ENCODE measurements at regions not wholly inside any gene's neighbourhood (a gene's known extent, or its start where the extent isn't known, plus 50 kb on each side); places are given as distances from the start of the nearest gene placed in this dataset.

GRCh38 chr13:99819967-99820366 is 151.6 kb downstream of the ZIC5 start:
- no peak for DNase-seq

DNA sequence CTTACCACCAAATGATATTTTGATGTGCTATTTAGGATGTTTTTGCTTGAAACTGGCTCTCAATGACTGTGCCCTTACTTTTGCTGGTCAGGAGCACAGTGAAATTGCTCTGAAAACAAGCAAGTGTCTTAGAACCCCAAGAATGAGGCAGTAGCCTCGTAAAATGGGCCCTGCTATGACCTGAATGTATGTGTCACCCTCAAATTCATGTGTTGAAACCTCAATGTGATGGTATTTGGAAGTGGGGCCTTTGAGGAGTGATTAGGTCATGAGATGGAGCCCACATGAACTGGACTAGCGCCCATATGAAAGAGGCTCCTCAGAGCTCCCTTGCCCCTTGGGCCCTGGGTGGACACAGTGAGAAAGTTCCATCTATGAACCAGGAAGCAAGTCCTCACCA is 155.2 kb downstream of the ZIC5 start:
- no peak for DNase-seq

DNA sequence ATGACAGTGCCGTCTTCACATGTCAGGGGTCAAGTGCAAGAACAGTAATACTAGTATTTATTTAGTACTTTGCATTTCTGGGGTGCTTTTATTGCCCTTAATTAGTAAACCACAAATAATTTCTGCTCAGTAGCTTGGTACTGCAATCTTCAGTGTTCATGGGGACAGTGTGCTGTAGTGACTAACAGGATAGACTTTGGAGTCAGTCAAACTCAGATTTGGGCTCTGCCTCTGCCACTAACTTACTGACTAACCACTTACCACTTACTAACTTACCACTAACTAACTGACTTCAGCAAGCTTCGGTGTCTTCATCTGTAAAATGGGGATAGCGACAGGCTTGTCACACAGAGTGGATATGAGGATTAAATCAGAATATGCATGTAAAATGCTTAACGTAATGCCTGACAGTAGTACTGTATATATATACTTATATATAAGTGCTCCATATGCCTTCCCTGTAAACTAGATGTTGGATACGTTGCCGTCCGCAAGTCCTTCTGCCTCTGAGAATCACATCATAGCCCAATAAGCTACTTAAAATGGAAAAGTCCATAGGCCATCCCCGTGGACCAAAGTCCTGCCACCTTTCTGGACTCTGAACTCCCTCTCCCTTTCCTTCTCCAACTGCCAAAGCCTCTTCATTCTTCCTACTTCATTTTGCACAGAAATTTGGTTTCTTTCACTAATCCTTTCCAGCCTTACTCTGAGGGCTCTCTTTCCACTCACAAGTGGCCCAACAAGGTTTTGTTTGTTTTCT is 158.1 kb downstream of the ZIC5 start:
- DNase-seq, result no peak

- no peak for DNase-seq
Measured at GRCh38 chr13:99812625-99813024, 158.9 kb downstream of the ZIC5 start.

DNA sequence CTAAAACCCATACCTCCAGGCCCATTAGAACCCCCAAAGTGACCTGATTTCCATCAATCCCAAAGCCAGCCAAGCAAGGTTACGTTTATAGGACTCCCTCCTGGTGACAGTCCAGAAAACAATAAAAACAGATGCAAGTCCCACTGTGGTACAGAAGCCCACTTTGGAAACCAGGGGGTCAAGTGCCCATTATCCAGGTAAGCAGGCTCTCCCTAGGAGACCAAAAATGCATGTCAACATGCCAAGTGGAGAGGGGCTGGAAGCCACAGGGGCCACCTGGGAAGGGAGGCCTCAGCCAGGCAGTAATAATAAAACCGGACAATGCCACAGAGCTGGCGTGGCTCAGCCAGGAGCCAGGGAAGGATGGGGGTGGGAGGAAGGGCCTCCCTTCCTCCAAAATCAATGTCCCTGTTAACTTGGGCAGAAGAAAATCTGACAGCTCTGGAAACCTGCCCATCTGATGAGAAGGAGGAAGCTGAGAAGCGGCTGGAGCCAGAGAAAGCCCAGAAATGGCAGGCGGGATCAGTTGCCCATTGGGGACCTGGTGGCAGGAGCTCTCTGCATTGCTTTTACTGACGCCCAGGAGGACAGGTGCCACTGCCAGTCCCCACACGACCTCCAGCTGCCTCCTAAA is 160.4 kb downstream of the ZIC5 start:
- DNase-seq, result no peak

GRCh38 chr13:99809926-99810325 is 161.6 kb downstream of the ZIC5 start:
- DNase-seq, result no peak

GRCh38 chr13:99809496-99809895 is 162.1 kb downstream of the ZIC5 start:
- DNase-seq, result no peak

GRCh38 chr13:99808786-99809185 is 162.8 kb downstream of the ZIC5 start:
- DNase-seq, result no peak

DNA sequence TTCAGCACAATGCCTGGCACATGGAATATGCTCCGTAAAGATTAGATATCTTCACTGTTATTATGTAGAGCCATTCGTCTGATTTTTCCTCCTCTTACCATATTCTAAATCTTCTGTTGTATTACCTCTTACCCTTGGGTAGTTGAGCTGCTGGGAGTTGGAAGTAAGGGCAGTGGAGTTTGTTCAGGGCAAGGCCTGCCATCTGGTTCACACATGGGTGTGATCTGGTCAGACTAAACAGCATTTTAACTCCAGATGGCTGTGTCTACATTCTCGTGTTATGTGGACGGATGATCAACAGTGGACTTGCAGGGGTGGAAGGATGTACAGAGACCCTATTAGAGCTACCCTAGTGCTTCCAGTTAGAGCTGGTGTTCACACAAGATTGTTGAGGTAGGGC is 164.9 kb downstream of the ZIC5 start:
- no peak for DNase-seq

DNA sequence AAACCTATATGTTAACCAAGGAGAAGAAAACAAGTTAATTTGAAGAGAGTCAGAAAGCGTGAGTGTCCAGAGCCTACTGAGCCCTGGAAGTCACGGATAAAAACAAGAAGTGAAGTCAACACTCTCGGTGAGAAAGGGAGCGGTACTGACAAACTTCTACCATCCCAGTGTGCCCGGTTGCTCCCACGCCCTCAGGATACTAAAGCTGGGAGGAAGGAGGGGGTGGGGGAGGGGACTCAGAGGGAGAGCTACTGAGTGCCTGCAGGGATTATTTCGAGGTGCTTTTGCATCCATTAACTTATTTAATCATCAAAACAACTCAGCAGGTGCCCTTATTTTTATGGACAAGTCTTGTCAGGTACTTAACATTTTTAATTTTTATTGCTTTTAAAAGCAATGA is 166.2 kb downstream of the ZIC5 start:
- DNase-seq, result no peak

GRCh38 chr13:99803141-99803540 is 168.4 kb downstream of the ZIC5 start:
- no peak for DNase-seq

DNA sequence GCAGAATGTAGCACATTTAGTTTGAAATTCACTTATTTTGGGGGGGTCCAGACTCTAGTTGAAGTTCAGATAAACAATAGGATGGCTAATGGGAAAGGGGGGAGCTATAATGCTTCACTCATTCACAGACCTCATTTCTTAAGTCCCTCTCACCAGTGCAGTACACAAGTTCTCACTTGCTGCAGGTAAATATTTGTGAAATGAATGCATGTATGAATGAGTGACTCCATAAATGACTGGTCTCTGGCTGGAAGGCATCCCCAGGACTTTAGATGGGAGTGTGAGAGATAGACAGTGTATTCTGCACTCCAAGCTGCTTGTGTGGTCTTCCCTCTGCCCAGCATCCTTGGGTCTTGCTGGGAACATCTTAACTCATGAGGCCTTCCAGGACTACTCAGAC is 169.2 kb downstream of the ZIC5 start:
- no peak for DNase-seq

GRCh38 chr13:99800951-99801350 is 170.6 kb downstream of the ZIC5 start:
- DNase-seq, result no peak

- DNase-seq, result no peak
Measured at GRCh38 chr13:99800011-99800410, 171.6 kb downstream of the ZIC5 start.

GRCh38 chr13:99798756-99799155 is 172.8 kb downstream of the ZIC5 start:
- no peak for DNase-seq

DNA sequence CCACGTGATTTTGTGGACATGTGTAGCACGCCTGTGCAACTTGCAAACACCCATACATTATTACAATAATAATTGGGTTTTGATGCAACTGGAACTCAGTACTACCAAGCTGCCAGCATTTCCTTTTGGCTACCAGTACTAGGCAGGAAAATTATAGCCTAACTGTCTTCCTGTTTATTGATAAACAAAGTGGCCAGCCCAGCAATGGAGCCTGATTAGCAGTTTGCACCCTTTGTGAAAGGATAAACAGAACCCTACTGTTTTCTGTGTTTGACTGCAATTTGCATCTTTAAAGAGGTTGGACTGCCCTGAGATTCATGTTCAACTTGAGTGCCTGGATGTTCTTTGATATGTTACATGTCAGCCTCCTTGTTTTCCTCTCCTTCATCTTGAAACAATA is 173.9 kb downstream of the ZIC5 start:
- no peak for DNase-seq

GRCh38 chr13:99796175-99796819 is 175.3 kb downstream of the ZIC5 start:
- DNase-seq, result no peak

DNA sequence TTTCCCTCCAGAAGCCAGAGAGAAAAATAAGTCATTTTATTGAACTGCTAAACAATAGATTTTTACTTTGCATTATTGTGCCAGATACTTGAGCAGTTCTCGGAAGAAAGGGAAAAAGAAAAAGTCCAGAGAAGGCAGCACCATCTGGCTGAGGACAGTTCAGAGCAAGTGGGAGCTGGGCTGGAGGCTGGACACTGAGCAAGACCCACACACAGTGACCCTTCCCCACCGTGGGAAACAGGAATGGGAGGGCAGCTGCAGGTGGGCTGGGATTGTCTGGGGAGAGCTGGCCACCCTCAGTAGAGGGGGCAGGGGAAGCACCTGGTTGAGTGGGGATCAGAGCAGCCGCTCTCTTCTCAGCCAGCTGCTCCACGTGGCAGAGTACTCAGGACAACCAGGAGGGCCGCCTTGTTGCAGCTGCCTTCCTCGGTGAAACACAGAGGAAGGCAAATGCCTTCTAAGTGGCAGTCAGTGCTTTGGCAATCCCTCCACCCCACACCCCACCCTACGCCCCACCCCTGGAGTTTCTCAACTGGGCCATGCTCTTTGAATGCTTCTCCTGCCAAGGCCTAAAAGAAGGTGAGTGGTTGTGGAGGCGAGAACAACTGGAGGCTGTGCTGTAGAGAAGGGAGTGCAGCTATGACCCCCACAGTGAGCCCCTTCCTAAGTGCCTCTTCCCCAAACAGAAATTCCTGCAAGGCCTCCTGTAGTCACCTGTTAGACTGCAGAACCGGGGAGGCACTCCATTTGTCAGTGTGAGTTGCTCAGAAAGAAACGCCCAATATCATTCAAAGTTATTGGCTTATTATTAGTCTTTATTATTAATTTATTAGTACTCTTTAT is 179.3 kb downstream of the ZIC5 start:
- no peak for DNase-seq

GRCh38 chr13:99782669-99783068 is 188.9 kb downstream of the ZIC5 start:
- DNase-seq, result no peak

- DNase-seq, result no peak
Measured at GRCh38 chr13:99778500-99778899, 193.1 kb downstream of the ZIC5 start.

GRCh38 chr13:99777873-99778272 is 193.7 kb downstream of the ZIC5 start:
- DNase-seq, result no peak

DNA sequence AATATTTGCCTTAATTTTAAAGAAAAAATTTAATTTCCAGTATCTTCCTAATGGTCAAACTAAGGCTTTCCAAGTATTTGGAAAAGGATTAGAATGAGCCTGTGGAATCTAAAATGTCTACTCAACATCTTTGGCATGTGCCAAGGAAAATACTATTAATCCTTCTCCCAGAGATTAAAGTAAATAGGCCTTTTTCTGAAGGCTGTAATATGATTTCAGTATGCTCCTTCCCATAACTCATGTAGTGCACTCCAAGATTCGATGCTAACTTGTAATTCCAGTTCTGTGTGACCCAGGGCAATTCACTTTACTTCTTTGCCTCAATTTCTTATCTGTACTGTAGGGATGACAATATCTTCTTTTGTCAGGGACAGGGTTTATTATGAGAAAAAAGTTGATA is 196.9 kb downstream of the ZIC5 start:
- DNase-seq, result no peak

- no peak for DNase-seq
Measured at GRCh38 chr13:99768986-99769385, 202.6 kb downstream of the ZIC5 start.

All from activated effector memory CD4-positive, alpha-beta T cell treated with anti-CD3 and anti-CD28 coated beads, Interleukin-2, amount 50 U/mL, for 16 hours (primary cell).